HG03280 (cell line): ENCODE measurements at regions not wholly inside any gene's neighbourhood (a gene's known extent, or its start where the extent isn't known, plus 50 kb on each side); places are given as distances from the start of the nearest gene placed in this dataset.

Experiments
- ATAC-seq: cut with Tn5 transposase; IDR thresholded peaks from one replicate; pipeline ENCODE4 v1.9.1; 2021; ENCODE audit warnings: mild to moderate bottlenecking, moderate library complexity; ENCODE audit not compliant: unreplicated experiment

DNA sequence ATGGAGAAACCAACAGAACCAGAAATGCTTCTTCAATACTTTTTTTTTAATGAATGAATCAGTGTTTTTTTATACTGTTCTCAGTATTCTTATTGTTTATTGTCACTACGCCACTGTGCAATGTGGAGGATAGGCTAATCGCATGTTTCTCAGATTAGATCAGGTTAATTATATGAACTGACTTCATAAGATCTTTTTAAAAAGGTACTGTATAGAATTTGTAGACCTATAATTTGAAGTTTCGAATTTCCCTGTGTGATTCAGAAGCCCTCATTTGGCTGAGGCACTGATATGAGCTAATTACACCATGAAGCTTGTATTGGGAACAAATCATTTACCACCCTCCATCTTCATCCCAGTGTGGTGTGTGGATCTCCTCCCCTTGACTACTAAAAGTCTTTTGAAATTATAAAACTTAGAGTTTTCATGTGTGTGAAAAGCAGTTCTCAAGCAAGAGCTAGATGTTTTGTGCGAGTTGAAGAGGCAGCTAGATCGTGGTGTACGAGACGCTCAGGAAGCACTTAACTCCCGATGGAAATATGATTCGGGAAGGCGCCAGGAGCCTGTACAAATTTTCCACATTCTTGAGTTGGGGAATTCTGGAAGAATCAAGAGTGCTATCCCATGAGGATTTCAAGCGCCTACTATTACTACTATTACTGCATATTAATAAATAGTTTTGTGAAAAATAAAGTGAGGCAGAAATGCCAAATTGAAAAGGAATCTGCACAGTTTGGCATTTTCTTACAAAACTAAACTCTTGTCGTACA is 52.1 kb upstream of the KCNE2 start:
- ATAC-seq, result no peak

DNA sequence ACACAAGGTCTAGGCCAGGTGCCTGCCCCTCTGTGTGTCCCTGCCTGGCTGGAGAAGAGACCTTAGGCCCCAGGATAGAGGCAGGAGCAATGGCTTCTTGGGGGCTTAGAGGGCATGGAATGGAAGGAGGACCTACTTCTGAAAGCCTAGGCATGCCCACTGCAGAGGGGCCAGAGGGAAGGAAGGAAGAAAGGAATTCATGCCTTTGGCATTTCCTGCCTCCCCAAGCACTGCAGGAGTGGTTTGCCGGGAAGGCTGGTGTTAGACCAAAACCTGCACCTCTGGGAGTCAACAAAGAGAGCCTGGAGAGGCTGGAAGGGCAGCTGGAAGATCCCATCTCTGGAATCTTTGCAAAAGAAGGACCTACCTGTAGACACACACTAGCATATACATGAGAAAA is 50.7 kb upstream of the KCNE2 start:
- ATAC-seq, result no peak
